HG02943 (cell line): ENCODE measurements at regions not wholly inside any gene's neighbourhood (a gene's known extent, or its start where the extent isn't known, plus 50 kb on each side); places are given as distances from the start of the nearest gene placed in this dataset.
A peak's percentile ranks its signal among the peaks of the same experiment; 100 is the strongest.

Source experiments
- ATAC-seq: cut with Tn5 transposase; IDR thresholded peaks from one replicate; pipeline ENCODE4 v1.9.1; 2021; ENCODE audit warnings: mild to moderate bottlenecking, low read depth, moderate library complexity; ENCODE audit not compliant: unreplicated experiment

DNA sequence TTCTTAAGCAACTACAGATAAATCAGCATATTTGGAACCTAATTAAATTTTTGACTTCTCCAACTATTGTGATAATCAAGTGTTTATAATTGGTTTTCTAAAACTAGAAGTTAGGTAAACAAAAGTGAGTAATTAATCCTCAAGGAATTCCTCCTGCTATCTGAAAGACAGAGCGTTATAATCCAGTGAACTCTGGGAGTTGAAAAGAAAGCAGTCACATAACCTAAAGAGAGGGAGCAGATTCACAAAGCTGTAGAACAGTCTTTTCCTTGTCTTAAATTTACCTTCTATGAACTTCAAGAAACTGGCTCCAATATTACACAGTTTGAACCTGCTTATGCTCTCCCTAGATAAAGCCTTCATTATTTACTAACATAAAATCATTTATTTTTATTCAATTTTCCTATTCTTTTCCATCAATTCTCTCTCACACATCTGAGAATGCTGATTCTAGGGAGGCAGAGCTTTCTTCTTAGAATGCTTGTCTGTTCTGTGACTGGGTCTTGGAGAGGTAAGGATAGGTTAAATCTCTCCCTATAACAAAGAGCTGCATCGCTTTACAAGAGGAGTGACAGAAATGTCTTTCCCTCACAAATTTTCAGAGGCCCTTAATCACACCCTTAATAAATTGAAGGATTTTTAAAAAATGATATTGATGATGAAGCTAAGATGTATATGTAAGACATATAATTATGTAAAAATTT is 132.8 kb downstream of the TUSC7 start:
- no peak for ATAC-seq

- no peak for ATAC-seq
Observed at GRCh38 chr3:116848248-116848829, 138.8 kb downstream of the TUSC7 start.

GRCh38 chr3:116849261-116849688 is 139.7 kb downstream of the TUSC7 start:
- no peak for ATAC-seq

DNA sequence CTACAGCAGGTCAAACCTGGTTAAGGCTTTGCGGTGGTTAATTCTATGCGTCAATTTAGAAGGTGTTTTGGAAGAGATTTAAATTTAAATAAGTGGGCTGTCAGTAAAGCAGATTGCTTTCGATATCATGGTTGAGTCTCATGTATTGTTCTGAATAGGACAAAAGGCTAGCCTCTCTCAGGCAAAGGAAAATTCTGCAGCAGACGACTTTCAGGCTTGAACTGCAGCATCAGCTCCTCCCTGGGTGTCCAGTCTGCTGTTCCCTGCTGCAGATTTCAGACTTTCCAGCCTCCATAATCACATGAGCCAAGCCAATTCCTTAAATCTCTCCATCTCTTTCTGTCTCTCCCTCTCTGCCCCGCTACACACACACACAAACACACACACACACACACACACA is 143.2 kb downstream of the TUSC7 start:
- no peak for ATAC-seq

GRCh38 chr3:116863270-116863770 is 153.7 kb downstream of the TUSC7 start:
- ATAC-seq = no peak

GRCh38 chr3:116863822-116864589 is 154.4 kb downstream of the TUSC7 start:
- ATAC-seq = no peak

DNA sequence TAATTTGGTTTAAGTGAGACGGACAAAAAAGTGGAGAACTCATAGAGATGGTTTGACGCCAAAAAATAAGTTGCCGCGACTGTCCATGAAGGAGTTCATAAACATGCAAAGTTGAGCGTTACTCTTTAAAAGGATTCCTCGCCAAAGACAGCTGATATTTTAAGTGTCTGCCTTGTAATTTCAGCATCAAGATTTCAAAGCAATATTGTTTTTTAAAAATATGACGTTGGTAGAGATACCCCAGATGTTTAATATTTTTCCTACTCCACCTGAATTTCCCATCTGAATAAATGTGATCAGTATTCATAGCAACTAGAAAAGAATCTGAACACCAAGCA is 155.0 kb downstream of the TUSC7 start:
- no peak for ATAC-seq

GRCh38 chr3:116870379-116870778 is 160.8 kb downstream of the TUSC7 start:
- ATAC-seq = no peak

- ATAC-seq = no peak
Observed at GRCh38 chr3:116871905-116872304, 162.3 kb downstream of the TUSC7 start.

DNA sequence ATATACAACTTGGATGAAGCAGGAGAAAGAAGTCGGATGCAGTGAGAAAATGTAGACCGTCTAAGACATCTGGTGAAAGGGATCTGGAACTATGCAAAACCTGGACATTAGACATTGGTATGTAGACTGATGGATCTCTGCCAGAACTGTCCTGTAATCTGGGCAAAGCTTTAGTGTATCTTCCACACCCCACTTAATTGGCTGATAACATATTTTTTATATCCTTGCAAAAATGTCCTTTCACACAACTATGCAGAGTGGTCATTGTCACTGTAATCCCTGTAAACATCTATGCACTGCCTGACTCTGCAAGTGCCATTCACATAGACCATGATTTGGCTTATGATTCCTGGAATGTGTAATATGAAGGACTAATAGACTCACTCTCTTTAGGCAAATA is 163.1 kb downstream of the TUSC7 start:
- no peak for ATAC-seq

DNA sequence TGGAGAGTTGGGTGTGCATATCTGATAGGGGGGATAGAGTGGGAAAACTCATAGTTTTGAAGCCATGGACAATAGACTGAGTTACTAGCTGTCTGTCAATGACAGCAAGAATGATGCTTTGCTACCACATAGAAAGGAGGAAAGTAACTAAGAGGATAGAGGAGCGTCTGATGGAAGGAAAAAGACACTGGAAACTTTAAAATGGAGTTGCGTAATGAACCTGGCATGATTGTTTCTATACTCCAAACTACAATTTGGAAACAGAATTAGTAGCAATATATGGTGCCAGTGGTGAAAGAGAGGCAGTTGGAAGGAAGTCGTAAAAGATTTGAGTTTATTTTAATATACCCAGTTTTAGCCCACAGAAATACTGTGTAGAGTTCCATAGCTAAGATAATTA is 163.6 kb downstream of the TUSC7 start:
- no peak for ATAC-seq

DNA sequence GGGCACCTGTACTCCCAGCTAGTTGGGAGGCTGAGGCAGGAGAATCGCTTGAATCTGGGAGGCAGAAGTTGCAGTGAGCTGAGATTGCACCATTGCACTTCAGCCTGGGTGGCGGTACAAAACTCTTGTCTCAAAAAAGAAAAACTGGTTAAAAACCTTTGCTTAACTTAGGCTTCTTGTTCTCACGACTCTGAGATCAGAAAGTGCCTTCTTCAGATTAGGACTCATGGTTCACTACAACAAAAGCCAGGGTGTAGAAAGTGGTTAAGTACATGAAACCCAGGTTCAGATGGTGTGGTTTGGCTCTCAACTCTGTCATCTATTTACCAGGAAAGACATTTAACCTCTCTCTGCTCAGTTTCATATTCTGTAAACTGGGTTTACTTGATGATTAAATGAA is 168.4 kb downstream of the TUSC7 start:
- no peak for ATAC-seq

- peak; percentile 78 for ATAC-seq
Observed at GRCh38 chr3:116886202-116886893, 176.8 kb downstream of the TUSC7 start.

DNA sequence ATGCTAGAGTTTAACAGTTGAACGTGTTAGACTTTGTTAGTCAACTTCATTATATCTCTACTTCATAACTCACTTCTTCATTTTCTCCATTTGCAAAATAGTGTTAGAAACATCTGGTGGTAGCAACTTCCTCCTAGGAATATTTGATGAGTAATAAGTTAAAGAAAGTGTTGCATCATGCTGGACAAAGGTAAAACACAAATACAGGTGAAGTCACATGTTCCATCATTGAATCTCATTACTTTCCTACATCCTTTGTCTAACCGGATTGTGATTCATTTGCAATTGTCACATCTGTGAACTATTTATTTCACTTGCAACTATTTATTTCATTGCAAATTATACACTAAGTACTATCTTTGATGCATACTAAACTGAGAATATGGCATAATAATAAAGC is 186.5 kb downstream of the TUSC7 start:
- ATAC-seq = no peak

DNA sequence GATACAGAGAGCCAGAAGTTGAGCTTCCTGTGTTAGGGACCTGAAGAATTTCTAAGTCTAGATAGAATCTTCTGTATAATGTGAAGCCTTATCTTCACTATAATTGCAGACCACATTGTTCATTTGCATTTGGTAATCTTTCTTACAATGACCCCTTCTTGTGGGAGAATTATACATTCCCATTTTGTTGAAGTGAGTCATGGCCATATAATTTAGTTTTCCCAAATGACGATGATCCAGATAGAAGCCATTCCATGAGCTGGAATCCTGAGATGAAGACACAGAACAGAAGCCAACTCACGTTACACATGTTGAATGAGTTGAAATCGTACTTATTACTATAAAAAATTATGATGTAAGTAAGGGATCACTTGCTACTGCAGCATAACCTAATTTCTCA is 187.8 kb downstream of the TUSC7 start:
- ATAC-seq = no peak

DNA sequence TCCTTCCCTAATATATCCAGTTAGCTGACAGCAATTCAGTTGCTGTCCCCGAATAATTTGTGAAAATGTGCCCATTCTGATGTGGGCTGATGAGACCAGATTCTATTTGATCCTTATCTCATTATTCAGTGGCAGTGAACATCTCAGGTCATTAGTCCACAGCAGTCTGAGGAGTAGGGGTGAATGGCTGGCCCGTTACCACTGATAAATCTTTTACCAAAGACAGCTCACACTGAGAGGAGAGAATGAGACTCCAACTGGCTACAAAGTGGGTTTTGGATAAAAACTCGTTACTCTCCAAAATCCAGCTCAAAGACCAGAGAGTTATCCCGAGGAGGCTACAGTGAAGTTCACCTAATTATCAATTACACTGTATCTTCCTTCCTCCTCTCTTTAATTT is 189.7 kb downstream of the TUSC7 start:
- no peak for ATAC-seq

DNA sequence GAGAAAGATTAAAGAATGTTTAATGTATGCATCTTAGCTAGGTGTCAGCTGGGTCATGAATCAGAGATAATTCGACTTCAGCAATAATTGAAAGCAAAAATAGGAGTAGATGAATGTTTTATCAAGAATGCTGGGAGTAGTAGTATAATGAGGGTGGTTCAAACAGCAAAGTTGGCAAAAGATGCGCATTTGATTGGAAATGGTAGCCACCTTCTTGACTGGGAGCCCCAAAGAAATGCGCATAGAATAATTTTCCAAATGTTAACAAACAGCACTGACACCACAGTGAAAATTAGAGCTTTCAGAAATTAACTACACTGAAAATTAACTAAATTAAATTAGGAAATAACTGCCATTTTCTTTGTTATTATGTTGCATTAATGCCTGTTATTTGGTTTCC is 195.8 kb downstream of the TUSC7 start:
- ATAC-seq = no peak

- no peak for ATAC-seq
Observed at GRCh38 chr3:116905794-116906193, 196.2 kb downstream of the TUSC7 start.

DNA sequence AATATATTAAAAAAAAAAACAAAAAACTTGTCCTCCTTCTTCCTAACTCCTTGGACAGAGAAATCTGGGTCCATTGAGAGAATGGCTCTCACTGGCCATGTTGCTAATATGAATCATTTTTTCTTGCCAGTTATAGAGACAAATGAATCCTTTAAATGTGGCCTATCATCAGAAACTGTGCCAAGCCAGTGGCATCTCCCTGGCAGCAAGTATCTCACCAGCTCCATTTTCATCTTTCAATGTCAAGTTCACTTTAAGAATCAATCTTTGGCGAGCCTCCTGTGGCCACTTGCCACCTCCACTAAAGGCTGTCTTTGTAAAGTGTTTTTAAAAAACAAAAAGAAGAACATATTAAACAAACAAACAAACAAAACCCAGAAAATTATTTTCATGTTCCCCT is 202.5 kb downstream of the TUSC7 start:
- ATAC-seq = no peak

DNA sequence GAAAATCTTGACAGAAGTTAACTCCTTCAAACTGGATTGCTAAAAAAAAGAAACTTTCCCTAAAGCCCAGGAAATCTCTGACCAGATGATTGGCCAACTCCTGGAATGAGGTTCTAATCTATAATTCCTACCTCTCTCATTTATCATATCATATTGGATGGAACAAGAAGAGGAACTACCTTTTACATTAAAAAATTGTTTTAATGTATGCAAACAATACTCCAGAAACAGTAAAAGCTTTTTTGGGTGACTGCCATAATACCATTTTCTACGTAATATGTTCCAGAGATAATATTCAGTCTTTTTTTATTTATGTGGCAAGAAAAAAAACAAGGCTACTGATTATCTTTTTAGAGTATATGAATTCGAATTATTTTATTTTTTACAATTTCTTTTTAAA is 204.4 kb downstream of the TUSC7 start:
- no peak for ATAC-seq

- ATAC-seq = no peak
Observed at GRCh38 chr3:116916836-116917235, 207.3 kb downstream of the TUSC7 start.
